Gastrocnemius medialis (tissue), 4 donors: ENCODE measurements at regions not wholly inside any gene's neighbourhood (a gene's known extent, or its start where the extent isn't known, plus 50 kb on each side); places are given as distances from the start of the nearest gene placed in this dataset.
"Not testable (repeated sequence)": the region's sequence is repeated elsewhere in the genome, so short reads cannot be mapped to it uniquely, and the experiment has no call there.

ENCODE experiments used
- ATAC-seq, 2 donors: fragments of 150-250 bp; one replicate each; pipeline ENCODE4 v1.9.1; 2016
- DNase-seq, 2 donors: peaks; one replicate each; pipeline ENCODE4 v3.0.0-alpha.2; 2019
- H3K27ac ChIP-seq, 4 donors: fragments of 200-600 bp; sonication (generic); 1 replicate in 1 of 4; 2 replicates in 3 of 4; pipeline ENCODE4 v1.5.1; 2016 to 2018; ENCODE audit warnings: mild to moderate bottlenecking in 2 of 4, moderate library complexity in 1 of 4
- H3K27me3 ChIP-seq, 3 donors: fragments of 200-600 bp; sonication (generic) in 2 of 3; 1 replicate in 1 of 3; 2 replicates in 2 of 3; pipeline versions ENCODE4 v1.5.1 to v1.6.0; 2016 to 2019; ENCODE audit warnings: mild to moderate bottlenecking in 1 of 3, moderate library complexity in 1 of 3
- H3K36me3 ChIP-seq, 2 donors: fragments of 200-600 bp; sonication (generic) in 1 of 2; one replicate each; pipeline ENCODE4 v1.5.1; 2017 to 2018
- H3K4me1 ChIP-seq, 2 donors: fragments of 200-600 bp; sonication (generic) in 1 of 2; one replicate each; pipeline ENCODE4 v1.5.1; 2016 to 2017; ENCODE audit warnings: mild to moderate bottlenecking in 2 of 2
- H3K4me3 ChIP-seq, 4 donors: fragments of 200-600 bp; sonication (generic) in 3 of 4; 1 replicate in 1 of 4; 2 replicates in 3 of 4; pipeline ENCODE4 v1.5.1; 2016 to 2019; ENCODE audit warnings: mild to moderate bottlenecking in 2 of 4
- H3K9me3 ChIP-seq, 3 donors: fragments of 200-600 bp; sonication (generic) in 2 of 3; 1 replicate in 1 of 3; 2 replicates in 2 of 3; pipeline ENCODE4 v1.5.1; 2016 to 2019
- CTCF ChIP-seq, 5 experiments: fragments of 450-650 bp in 3 of 5; fragments of 200-600 bp in 2 of 5; sonication (generic) in 2 of 5; IDR thresholded peaks in 4 of 5; conservative IDR thresholded peaks in 1 of 5; 1 replicate in 4 of 5; 2 replicates in 1 of 5; pipeline ENCODE4 v1.5.1; 2016 to 2019; ENCODE audit warnings: antibody characterized with exemption in 5 of 5, mild to moderate bottlenecking in 3 of 5, moderate library complexity in 3 of 5
- POLR2A ChIP-seq, 2 donors: fragments of 450-650 bp; IDR thresholded peaks; one replicate each; pipeline ENCODE4 v1.6.1; 2017; ENCODE audit warnings: antibody characterized with exemption in 2 of 2, mild to moderate bottlenecking in 2 of 2, moderate library complexity in 2 of 2
- in situ Hi-C, 4 donors: fragments of 200-750 bp; cut with MboI; loops; one replicate each; pipeline versions ENCODE4 v1.15.0 to v1.8.0; 2017; ENCODE audit warnings: low sequenced_read_pairs in 4 of 4
- intact Hi-C: fragments of 100-400 bp; cut with DNase I; formaldehyde crosslinking; loops from one replicate; pipeline ENCODE4 v1.15.1; 2023; ENCODE audit warnings: low total_unique reads

GRCh38 chr6:115839583-115840181 is 221.0 kb downstream of the FRK start:
- in situ Hi-C loops (no loop called here), intact Hi-C loops (no loop called here)
- ATAC-seq (no peak), DNase-seq (no peak)
- no peak overlapping the region for H3K27ac ChIP-seq
- H3K36me3 ChIP-seq: no peaks in the 10 kb centered on the region
- H3K4me3 ChIP-seq: no peak overlapping the region
- H3K4me1 ChIP-seq: no peaks in the 10 kb centered on the region
- no peaks in the 10 kb centered on the region for H3K9me3 ChIP-seq
- no peaks in the 10 kb centered on the region for H3K27me3 ChIP-seq
- TF ChIP-seq POLR2A (IDR thresholded peaks at IDR 0.05) (no peak), CTCF (IDR thresholded peaks at IDR 0.05 in 4 of 5, conservative IDR thresholded peaks at IDR 0.05 in 1 of 5) (no peak)

- Histone ChIP-seq H3K4me1 (no peaks in the 10 kb centered on the region), H3K9me3 (no peaks in the 10 kb centered on the region), H3K4me3 (no peak overlapping the region), H3K36me3 (no peaks in the 10 kb centered on the region), H3K27me3 (no peaks in the 10 kb centered on the region), H3K27ac (no peak overlapping the region)
- TF ChIP-seq POLR2A (IDR thresholded peaks at IDR 0.05): no peak
- peak in 3 of 5 experiments; percentile 28 to 31 (median 30) for TF ChIP-seq CTCF (IDR thresholded peaks at IDR 0.05 in 4 of 5, conservative IDR thresholded peaks at IDR 0.05 in 1 of 5)
- DNase-seq (no peak), ATAC-seq (no peak)
- intact Hi-C loops (no loop called here), in situ Hi-C loops (no loop called here)
These were observed 221.8 kb downstream of the FRK start for GRCh38 chr6:115838763-115839401.

- Histone ChIP-seq H3K27ac (no peak overlapping the region), H3K4me1 (no peaks in the 10 kb centered on the region), H3K9me3 (no peaks in the 10 kb centered on the region), H3K27me3 (no peaks in the 10 kb centered on the region), H3K4me3 (no peak overlapping the region), H3K36me3 (no peaks in the 10 kb centered on the region)
- in situ Hi-C loops (no loop called here), intact Hi-C loops (no loop called here)
- no peak for ATAC-seq
- no peak for TF ChIP-seq POLR2A (IDR thresholded peaks at IDR 0.05)
- TF ChIP-seq CTCF (IDR thresholded peaks at IDR 0.05 in 4 of 5, conservative IDR thresholded peaks at IDR 0.05 in 1 of 5): no peak
- DNase-seq: no peak
These were observed 222.5 kb downstream of the FRK start for GRCh38 chr6:115838216-115838615.

- H3K27me3 ChIP-seq, intact Hi-C loops, H3K4me1 ChIP-seq, DNase-seq, in situ Hi-C loops, ATAC-seq, H3K4me3 ChIP-seq, H3K36me3 ChIP-seq, H3K27ac ChIP-seq, H3K9me3 ChIP-seq: not testable (repeated sequence)
These were observed 224.3 kb downstream of the FRK start for GRCh38 chr6:115836374-115836773.

- no peak for TF ChIP-seq POLR2A (IDR thresholded peaks at IDR 0.05)
- no peak for TF ChIP-seq CTCF (IDR thresholded peaks at IDR 0.05 in 4 of 5, conservative IDR thresholded peaks at IDR 0.05 in 1 of 5)
- ATAC-seq: no peak
These were observed 225.4 kb downstream of the FRK start for GRCh38 chr6:115835314-115835713.

GRCh38 chr6:115834542-115834941 is 226.1 kb downstream of the FRK start:
- H3K9me3 ChIP-seq, in situ Hi-C loops, H3K36me3 ChIP-seq, H3K4me1 ChIP-seq, intact Hi-C loops, H3K4me3 ChIP-seq, ATAC-seq, H3K27ac ChIP-seq, DNase-seq, H3K27me3 ChIP-seq: not testable (repeated sequence)

More at GRCh38 chr6:115835314-115835713, 225.4 kb downstream of the FRK start:
- intact Hi-C loops: no loop called here
- in situ Hi-C loops: no loop called here
- no peaks in the 10 kb centered on the region for H3K9me3 ChIP-seq
- no peak overlapping the region for H3K4me3 ChIP-seq
- H3K27me3 ChIP-seq: no peaks in the 10 kb centered on the region
- no peak for DNase-seq
- no peaks in the 10 kb centered on the region for H3K4me1 ChIP-seq
- no peak overlapping the region for H3K27ac ChIP-seq
- H3K36me3 ChIP-seq: no peaks in the 10 kb centered on the region
